Endodermal cell (in vitro differentiated cells): ENCODE measurements at regions not wholly inside any gene's neighbourhood (a gene's known extent, or its start where the extent isn't known, plus 50 kb on each side); places are given as distances from the start of the nearest gene placed in this dataset.

Experiments
- DNase-seq: peaks from one replicate; pipeline ENCODE4 v3.0.0-alpha.2; 2017
- H3K27ac ChIP-seq: 2 replicates; pipeline ENCODE4 v1.5.1; 2013; ENCODE audit warnings: mild to moderate bottlenecking, low read depth, low read length, moderate library complexity
- H3K27me3 ChIP-seq: 2 replicates; pipeline ENCODE4 v1.6.1; 2013; ENCODE audit warnings: mild to moderate bottlenecking, low read length, moderate library complexity; ENCODE audit not compliant: insufficient read depth, control insufficient read depth, poor library complexity, severe bottlenecking
- H3K36me3 ChIP-seq: 2 replicates; pipeline ENCODE4 v1.7.0; 2013; ENCODE audit warnings: mild to moderate bottlenecking, low read length, moderate library complexity; ENCODE audit not compliant: control insufficient read depth, insufficient read depth
- H3K4me1 ChIP-seq: one replicate; pipeline ENCODE4 v1.7.0; 2013; ENCODE audit warnings: low read length; ENCODE audit not compliant: control insufficient read depth, insufficient read depth
- H3K4me3 ChIP-seq: 2 replicates; pipeline ENCODE4 v1.5.1; 2013; ENCODE audit warnings: mild to moderate bottlenecking, low read length, moderate library complexity
- H3K9ac ChIP-seq: 2 replicates; pipeline ENCODE4 v1.6.1; 2013; ENCODE audit warnings: mild to moderate bottlenecking, low read length, moderate library complexity; ENCODE audit not compliant: poor library complexity, severe bottlenecking; ENCODE audit errors: extremely low read depth
- H3K9me3 ChIP-seq: 2 replicates; pipeline ENCODE4 v1.6.1; 2013; ENCODE audit warnings: mild to moderate bottlenecking, low read length, moderate library complexity; ENCODE audit not compliant: control insufficient read depth
- H3K27ac Mint-ChIP-seq: 2 replicates; pipeline ENCODE4 v1.8.0; 2020; ENCODE audit warnings: mixed read lengths
- H3K27me3 Mint-ChIP-seq: 2 replicates; pipeline ENCODE4 v1.8.0; 2021; ENCODE audit warnings: mild to moderate bottlenecking, mixed read lengths; ENCODE audit not compliant: insufficient read depth
- H3K36me3 Mint-ChIP-seq: 2 replicates; pipeline ENCODE4 v1.8.0; 2020; ENCODE audit warnings: low read depth, mixed read lengths
- H3K4me1 Mint-ChIP-seq: 2 replicates; pipeline ENCODE4 v1.8.0; 2020; ENCODE audit warnings: mixed read lengths
- H3K4me3 Mint-ChIP-seq: 2 replicates; pipeline ENCODE4 v1.8.0; 2020; ENCODE audit warnings: mild to moderate bottlenecking, moderate library complexity, mixed read lengths
- H3K9me3 Mint-ChIP-seq: 2 replicates; pipeline ENCODE4 v1.8.0; 2020; ENCODE audit warnings: mild to moderate bottlenecking, mixed read lengths
- WGBS, 2 experiments: methylation state at CpG; one replicate each; pipeline versions ENCODE4 v1.1.5 to v1.1.7; 2013; ENCODE audit warnings: missing lambda C conversion rate in 2 of 2, mixed read lengths in 1 of 2; ENCODE audit not compliant: insufficient coverage in 1 of 2, insufficient read length in 1 of 2; 5-methylcytosine and 5-hydroxymethylcytosine counted together
- TF ChIP-seq, protein P1 (sequence below): fragments of 200-600 bp; sonication (generic); conservative IDR thresholded peaks from 2 replicates; pipeline ENCODE4 v1.5.0; 2021; ENCODE audit warnings: antibody characterized with exemption, mild to moderate bottlenecking

DNA sequence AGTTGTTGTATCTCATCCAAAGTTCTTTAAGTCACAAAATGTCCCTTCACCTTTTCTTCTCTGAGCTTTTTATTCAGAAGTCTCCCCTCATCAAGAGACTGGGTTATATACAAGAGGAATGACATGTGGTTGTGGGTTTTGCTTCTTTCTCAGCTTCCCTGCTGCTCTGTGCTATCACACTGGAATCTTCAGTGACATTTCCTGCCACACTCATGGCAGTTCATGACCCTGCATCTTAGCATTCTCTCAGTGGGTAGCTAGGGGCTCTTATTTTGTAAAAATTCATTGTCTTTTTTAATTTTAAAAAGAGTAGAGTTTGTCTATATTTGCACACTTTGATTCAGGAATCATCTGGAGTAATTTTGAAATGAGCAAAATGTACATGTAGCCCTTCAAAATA is 236.9 kb upstream of the TMEM229A start:
- Mint-ChIP-seq H3K4me3 (no peak overlapping the region), H3K27me3 (no peaks in the 10 kb centered on the region), H3K36me3 (no peaks in the 10 kb centered on the region), H3K9me3 (no peaks in the 10 kb centered on the region), H3K27ac (no peak overlapping the region), H3K4me1 (peaks cover 2% of the 10 kb centered on the region)
- no peaks in the 10 kb centered on the region for H3K27me3 ChIP-seq
- no peaks in the 10 kb centered on the region for H3K36me3 ChIP-seq
- peaks cover 3% of the 10 kb centered on the region for H3K4me1 ChIP-seq
- H3K9ac ChIP-seq = no peak overlapping the region
- H3K9me3 ChIP-seq = no peaks in the 10 kb centered on the region
- no peak for DNase-seq
- H3K27ac ChIP-seq = no peak overlapping the region
- no peak overlapping the region for H3K4me3 ChIP-seq
- TF ChIP-seq, protein P1, sequence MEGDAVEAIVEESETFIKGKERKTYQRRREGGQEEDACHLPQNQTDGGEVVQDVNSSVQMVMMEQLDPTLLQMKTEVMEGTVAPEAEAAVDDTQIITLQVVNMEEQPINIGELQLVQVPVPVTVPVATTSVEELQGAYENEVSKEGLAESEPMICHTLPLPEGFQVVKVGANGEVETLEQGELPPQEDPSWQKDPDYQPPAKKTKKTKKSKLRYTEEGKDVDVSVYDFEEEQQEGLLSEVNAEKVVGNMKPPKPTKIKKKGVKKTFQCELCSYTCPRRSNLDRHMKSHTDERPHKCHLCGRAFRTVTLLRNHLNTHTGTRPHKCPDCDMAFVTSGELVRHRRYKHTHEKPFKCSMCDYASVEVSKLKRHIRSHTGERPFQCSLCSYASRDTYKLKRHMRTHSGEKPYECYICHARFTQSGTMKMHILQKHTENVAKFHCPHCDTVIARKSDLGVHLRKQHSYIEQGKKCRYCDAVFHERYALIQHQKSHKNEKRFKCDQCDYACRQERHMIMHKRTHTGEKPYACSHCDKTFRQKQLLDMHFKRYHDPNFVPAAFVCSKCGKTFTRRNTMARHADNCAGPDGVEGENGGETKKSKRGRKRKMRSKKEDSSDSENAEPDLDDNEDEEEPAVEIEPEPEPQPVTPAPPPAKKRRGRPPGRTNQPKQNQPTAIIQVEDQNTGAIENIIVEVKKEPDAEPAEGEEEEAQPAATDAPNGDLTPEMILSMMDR = no peak

DNA sequence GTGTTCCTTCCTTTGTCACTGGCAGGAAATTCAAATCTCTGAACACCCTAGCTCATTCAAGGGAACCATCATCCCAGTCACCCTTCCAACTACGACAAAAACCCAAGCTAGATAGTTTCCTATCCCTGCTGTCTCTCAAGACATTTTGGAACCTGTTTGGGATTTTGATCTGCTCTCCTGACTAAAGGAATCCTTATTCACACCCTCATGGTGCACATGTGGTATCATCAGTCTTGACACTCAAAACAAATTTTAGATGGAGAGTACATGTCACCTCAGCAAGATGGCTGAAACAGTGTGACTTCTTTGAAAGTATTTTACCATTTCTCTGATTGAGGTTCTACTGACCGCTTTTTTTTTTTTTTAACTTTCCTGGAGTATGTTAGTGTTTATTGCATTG is 234.3 kb upstream of the TMEM229A start:
- Histone ChIP-seq H3K4me3 (no peak overlapping the region), H3K36me3 (no peaks in the 10 kb centered on the region), H3K4me1 (peaks cover 3% of the 10 kb centered on the region), H3K27ac (no peak overlapping the region), H3K27me3 (no peaks in the 10 kb centered on the region), H3K9ac (no peak overlapping the region), H3K9me3 (no peaks in the 10 kb centered on the region)
- TF ChIP-seq, protein P1 = no peak
- H3K4me3 Mint-ChIP-seq = no peak overlapping the region
- DNase-seq = no peak
- H3K9me3 Mint-ChIP-seq = no peaks in the 10 kb centered on the region
- no peaks in the 10 kb centered on the region for H3K27me3 Mint-ChIP-seq
- H3K36me3 Mint-ChIP-seq = no peaks in the 10 kb centered on the region
- WGBS, 2 experiments = 94 to 100% methylated on average over 2 of the region's 2 CpGs
- H3K27ac Mint-ChIP-seq = no peak overlapping the region
- H3K4me1 Mint-ChIP-seq = peaks cover 18% of the 10 kb centered on the region

DNA sequence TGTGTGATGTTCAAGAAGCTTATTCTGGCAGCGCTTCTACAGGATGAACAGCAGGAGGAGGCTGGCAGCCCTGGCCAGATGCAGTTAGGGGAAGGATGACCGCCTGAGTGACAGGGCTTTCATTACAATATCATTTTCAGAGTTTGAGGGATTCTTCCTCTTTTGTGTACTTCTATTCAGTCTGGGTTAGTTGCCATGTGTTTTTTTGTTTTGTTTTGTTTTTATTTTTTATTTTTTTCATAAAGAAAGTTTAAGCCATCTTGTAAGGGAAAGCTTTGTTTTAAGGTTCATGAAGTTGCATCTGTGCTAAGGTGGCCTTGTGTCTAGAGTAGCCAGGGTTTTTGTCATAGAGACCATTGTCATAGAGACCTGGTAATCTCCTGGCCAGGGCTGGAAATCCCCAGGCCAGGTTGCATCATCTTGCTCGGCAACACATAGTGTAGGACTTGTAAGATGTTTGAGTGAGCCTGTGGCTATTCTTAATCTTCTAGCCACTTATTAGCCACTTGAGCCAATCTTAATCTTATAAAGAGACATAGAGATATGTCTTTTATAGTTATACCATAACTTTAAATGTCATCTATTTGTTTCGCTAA is 230.5 kb upstream of the TMEM229A start:
- Histone ChIP-seq H3K4me3 (no peak overlapping the region), H3K27ac (no peak overlapping the region), H3K9me3 (no peaks in the 10 kb centered on the region), H3K9ac (peak overlapping the region; percentile 16), H3K36me3 (no peaks in the 10 kb centered on the region), H3K4me1 (peaks cover 3% of the 10 kb centered on the region), H3K27me3 (no peaks in the 10 kb centered on the region)
- Mint-ChIP-seq H3K27me3 (no peaks in the 10 kb centered on the region), H3K36me3 (no peaks in the 10 kb centered on the region), H3K27ac (peak overlapping the region; percentile 75), H3K4me1 (peaks cover 22% of the 10 kb centered on the region), H3K9me3 (no peaks in the 10 kb centered on the region), H3K4me3 (no peak overlapping the region)
- TF ChIP-seq, protein P1 = peak; percentile 58
- WGBS, 2 experiments = 83% methylated on average over 4 of the region's 4 CpGs; no CpG with 5 or more reads in 1 of the 2 experiments
- peak; percentile 75 for DNase-seq
